K562 (cell line): ENCODE measurements at regions not wholly inside any gene's neighbourhood (a gene's known extent, or its start where the extent isn't known, plus 50 kb on each side); places are given as distances from the start of the nearest gene placed in this dataset.

Experiments used
- ERF ChIP-seq: fragments of 450-650 bp; formaldehyde crosslinking; IDR thresholded peaks from 2 replicates; pipeline ENCODE4 v1.4.0; 2020; ENCODE audit warnings: mild to moderate bottlenecking, mixed read lengths
- FOXJ3 ChIP-seq: sonication (generic); formaldehyde crosslinking; IDR thresholded peaks from 2 replicates; pipeline ENCODE4 v1.4.0; 2020; ENCODE audit warnings: mild to moderate bottlenecking, missing genetic modification reagents
- NFE2 ChIP-seq: IDR thresholded peaks from 2 replicates; pipeline ENCODE4 v1.6.1; 2014; ENCODE audit warnings: antibody characterized with exemption, low read depth
- POLR2A ChIP-seq: fragments of 450-650 bp; conservative IDR thresholded peaks from 2 replicates; pipeline ENCODE4 v1.6.1; 2016
- XRCC4 ChIP-seq: IDR thresholded peaks from one replicate; pipeline ENCODE4 v1.6.1; 2011; ENCODE audit not compliant: insufficient read depth, insufficient read length; ENCODE audit errors: extremely low read depth
- ZNF133 ChIP-seq: fragments of 250-450 bp; sonication (Bioruptor Pico); IDR thresholded peaks from 2 replicates; pipeline ENCODE4 v1.4.0; 2020; ENCODE audit warnings: mild to moderate bottlenecking

GRCh38 chr10:107809889-107810288 lies 645.4 kb upstream of the SORCS1 start:
- no peak for TF ChIP-seq POLR2A
- no peak for TF ChIP-seq FOXJ3
- TF ChIP-seq ERF, result no peak
- TF ChIP-seq NFE2, result no peak
- no peak for TF ChIP-seq XRCC4
- TF ChIP-seq ZNF133 (CRISPR knock-in tag), result no peak
